ENCODE measurements at regions not wholly inside any gene's neighbourhood (a gene's known extent, or its start where the extent isn't known, plus 50 kb on each side); places are given as distances from the start of the nearest gene placed in this dataset.

DNA sequence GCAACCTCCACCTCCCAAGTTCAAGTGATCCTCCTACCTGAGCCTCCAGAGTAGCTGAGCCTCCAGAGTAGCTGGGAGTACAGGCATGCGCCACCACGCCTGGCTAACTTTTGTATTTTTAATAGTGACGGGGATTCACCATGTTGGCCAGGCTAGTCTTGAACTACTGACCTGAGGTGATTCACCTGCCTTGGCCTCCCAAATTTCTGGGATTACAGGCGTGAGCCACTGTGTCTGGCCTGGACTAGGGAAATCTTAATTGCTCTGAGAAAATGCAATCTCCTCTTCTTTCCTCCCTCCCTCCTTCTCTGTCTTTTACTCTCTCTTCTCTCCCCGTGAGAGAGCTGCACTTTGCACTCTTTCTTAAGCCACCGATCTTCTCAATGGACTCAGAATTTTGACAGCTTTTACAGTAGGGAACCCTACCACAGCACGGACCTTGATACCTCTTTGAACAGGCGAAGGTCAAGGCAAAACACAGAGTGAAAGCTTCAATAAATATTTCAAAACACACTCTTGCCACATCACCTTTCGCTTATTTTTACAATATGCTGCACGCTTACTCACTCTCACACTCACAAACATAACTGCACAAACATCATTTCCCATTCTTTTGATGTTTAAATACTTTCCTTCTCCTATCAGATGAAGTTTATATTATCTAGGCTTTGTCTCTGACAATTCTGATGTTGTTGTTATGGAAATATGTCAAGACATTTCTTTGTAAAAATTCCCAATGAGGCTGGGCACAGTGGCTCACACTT is 173.4 kb upstream of the NRP1 start:
- TF ChIP-seq, protein P1, sequence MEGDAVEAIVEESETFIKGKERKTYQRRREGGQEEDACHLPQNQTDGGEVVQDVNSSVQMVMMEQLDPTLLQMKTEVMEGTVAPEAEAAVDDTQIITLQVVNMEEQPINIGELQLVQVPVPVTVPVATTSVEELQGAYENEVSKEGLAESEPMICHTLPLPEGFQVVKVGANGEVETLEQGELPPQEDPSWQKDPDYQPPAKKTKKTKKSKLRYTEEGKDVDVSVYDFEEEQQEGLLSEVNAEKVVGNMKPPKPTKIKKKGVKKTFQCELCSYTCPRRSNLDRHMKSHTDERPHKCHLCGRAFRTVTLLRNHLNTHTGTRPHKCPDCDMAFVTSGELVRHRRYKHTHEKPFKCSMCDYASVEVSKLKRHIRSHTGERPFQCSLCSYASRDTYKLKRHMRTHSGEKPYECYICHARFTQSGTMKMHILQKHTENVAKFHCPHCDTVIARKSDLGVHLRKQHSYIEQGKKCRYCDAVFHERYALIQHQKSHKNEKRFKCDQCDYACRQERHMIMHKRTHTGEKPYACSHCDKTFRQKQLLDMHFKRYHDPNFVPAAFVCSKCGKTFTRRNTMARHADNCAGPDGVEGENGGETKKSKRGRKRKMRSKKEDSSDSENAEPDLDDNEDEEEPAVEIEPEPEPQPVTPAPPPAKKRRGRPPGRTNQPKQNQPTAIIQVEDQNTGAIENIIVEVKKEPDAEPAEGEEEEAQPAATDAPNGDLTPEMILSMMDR (IDR thresholded peaks at IDR 0.05): no peak
- H3K36me3 Mint-ChIP-seq (ENCODE audit: unreplicated experiment): no peaks in the 10 kb centered on the region
- H3K27me3 Mint-ChIP-seq (ENCODE audit: unreplicated experiment): peaks cover 12% of the 10 kb centered on the region
- H3K4me3 Mint-ChIP-seq (ENCODE audit: unreplicated experiment): no peak overlapping the region
- H3K4me1 Mint-ChIP-seq (ENCODE audit: unreplicated experiment): peaks cover 12% of the 10 kb centered on the region
- H3K27ac Mint-ChIP-seq (ENCODE audit: unreplicated experiment): no peak overlapping the region
- no peak for DNase-seq (ENCODE audit: extremely low spot score, unreplicated experiment)
- H3K9me3 Mint-ChIP-seq (ENCODE audit: unreplicated experiment): no peaks in the 10 kb centered on the region

DNA sequence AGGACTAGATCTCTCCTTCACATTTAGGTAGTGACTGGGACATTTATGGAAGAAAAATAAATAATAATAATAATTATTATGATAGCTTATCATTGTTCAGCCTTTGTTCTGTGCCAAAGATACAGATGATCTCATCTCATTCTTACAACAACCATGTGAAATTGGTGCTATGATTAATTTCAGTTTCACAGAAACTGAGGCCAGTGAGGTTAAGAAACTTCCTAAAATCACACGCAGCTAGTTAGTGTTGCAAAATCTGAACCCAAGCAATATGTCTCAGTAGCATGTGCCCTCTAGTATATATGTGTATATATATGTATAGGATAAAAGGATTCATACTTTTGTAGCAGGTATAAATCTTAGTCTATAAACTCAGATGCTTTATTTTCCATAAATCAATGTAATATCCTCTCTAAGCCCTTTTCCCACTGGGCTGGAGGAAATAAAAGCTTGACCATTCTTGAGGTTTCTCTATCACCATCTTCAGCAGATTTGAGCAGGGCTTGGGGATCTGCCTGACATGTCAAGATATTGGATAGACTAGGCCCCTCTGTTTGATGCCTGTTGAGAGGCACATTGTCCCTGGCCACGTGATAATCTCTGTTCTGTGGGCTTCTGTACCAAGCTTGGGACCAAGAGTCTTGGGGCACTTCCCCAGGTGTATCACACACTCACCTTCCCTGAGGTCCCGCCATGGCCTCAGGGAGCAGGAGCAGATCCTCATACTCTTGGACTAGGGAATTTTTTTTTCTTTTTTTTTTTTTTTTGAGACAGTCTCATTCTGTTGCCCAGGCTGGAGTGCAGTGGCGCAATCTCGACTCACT is 172.6 kb upstream of the NRP1 start:
- TF ChIP-seq, protein P1 (IDR thresholded peaks at IDR 0.05): no peak
- Mint-ChIP-seq H3K27ac (ENCODE audit: unreplicated experiment) (no peak overlapping the region), H3K4me1 (ENCODE audit: unreplicated experiment) (peaks cover 12% of the 10 kb centered on the region), H3K4me3 (ENCODE audit: unreplicated experiment) (no peak overlapping the region), H3K36me3 (ENCODE audit: unreplicated experiment) (no peaks in the 10 kb centered on the region), H3K27me3 (ENCODE audit: unreplicated experiment) (peaks cover 12% of the 10 kb centered on the region), H3K9me3 (ENCODE audit: unreplicated experiment) (peaks cover 7% of the 10 kb centered on the region)
- DNase-seq (ENCODE audit: extremely low spot score, unreplicated experiment): no peak

DNA sequence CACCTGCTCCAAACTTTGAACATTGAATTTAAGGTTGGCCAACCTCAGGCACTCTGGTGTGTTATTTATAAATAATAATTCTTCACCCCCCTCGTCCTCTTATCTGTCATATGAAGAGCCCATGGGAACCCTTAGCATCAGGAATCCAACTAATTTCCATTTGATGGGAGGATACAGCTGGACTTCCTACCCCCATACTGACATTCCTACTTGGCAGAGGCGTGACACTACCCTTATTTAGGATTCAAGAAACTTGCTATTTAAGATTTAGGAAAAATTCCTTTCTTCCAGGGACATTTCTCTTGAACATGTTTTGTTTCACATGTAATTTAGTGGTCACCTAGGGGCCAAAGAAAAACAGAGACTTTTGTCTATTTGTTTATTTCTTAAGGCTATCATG is 171.9 kb upstream of the NRP1 start:
- TF ChIP-seq, protein P1 (IDR thresholded peaks at IDR 0.05): no peak
- peaks cover 7% of the 10 kb centered on the region for H3K9me3 Mint-ChIP-seq (ENCODE audit: unreplicated experiment)
- H3K36me3 Mint-ChIP-seq (ENCODE audit: unreplicated experiment): peaks cover 2% of the 10 kb centered on the region
- no peak for DNase-seq (ENCODE audit: extremely low spot score, unreplicated experiment)
- peaks cover 12% of the 10 kb centered on the region for H3K27me3 Mint-ChIP-seq (ENCODE audit: unreplicated experiment)
- H3K4me1 Mint-ChIP-seq (ENCODE audit: unreplicated experiment): peaks cover 12% of the 10 kb centered on the region
- H3K4me3 Mint-ChIP-seq (ENCODE audit: unreplicated experiment): no peak overlapping the region
- no peak overlapping the region for H3K27ac Mint-ChIP-seq (ENCODE audit: unreplicated experiment)

DNA sequence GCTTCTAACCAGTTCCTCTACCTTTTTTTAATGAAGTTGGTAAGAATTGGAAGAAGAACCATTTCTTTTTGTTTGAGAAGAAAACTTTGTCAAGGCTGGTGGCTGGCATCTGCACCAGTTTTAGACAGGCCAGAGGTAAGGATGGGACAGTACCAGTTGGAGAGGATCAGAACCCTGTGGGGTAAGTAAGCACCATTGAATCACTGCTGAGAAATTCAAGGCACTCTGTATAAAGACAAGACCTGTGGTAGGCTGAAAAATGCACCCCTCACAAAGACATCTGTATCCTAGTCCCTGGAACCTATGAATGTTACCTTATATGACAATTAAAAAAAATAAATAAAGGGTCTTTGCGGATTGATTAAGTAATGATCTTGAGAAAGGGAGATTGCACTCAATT is 166.7 kb upstream of the NRP1 start:
- no peak overlapping the region for H3K4me3 Mint-ChIP-seq (ENCODE audit: unreplicated experiment)
- DNase-seq (ENCODE audit: extremely low spot score, unreplicated experiment): no peak
- no peak overlapping the region for H3K27ac Mint-ChIP-seq (ENCODE audit: unreplicated experiment)
- no peaks in the 10 kb centered on the region for H3K4me1 Mint-ChIP-seq (ENCODE audit: unreplicated experiment)
- peaks cover 2% of the 10 kb centered on the region for H3K36me3 Mint-ChIP-seq (ENCODE audit: unreplicated experiment)
- TF ChIP-seq, protein P1 (IDR thresholded peaks at IDR 0.05): no peak
- peaks cover 7% of the 10 kb centered on the region for H3K9me3 Mint-ChIP-seq (ENCODE audit: unreplicated experiment)
- H3K27me3 Mint-ChIP-seq (ENCODE audit: unreplicated experiment): peaks cover 20% of the 10 kb centered on the region

DNA sequence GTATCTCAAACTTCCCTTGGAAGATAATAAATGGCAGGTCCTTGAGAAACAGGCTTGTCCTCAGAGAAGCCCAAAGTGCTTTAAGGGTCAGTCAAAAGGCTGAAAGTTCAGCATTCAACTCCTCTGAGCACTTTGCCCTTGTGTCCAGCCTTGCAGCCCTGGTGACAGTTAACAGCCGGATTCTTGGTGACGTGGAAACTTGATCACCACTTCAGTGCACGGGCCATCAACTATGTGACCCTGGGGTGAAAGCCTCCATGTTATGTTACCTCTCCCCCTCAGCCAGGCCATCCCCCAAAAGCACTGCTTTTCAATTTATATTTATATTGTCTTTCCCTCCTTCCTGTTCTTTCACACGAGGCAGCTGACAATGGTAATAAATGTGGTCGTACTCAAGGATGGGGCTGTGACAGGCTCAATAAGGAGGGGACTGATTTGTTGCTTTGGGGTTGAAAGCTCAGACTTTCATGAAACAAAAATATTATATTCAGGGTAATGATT is 164.0 kb upstream of the NRP1 start:
- H3K27ac Mint-ChIP-seq (ENCODE audit: unreplicated experiment): no peak overlapping the region
- H3K4me3 Mint-ChIP-seq (ENCODE audit: unreplicated experiment): no peak overlapping the region
- DNase-seq (ENCODE audit: extremely low spot score, unreplicated experiment): no peak
- peaks cover 7% of the 10 kb centered on the region for H3K9me3 Mint-ChIP-seq (ENCODE audit: unreplicated experiment)
- TF ChIP-seq, protein P1 (IDR thresholded peaks at IDR 0.05): no peak
- no peaks in the 10 kb centered on the region for H3K4me1 Mint-ChIP-seq (ENCODE audit: unreplicated experiment)
- H3K27me3 Mint-ChIP-seq (ENCODE audit: unreplicated experiment): peaks cover 8% of the 10 kb centered on the region
- peaks cover 2% of the 10 kb centered on the region for H3K36me3 Mint-ChIP-seq (ENCODE audit: unreplicated experiment)

All from osteocyte (in vitro differentiated cells).